Kidney capillary endothelial cell (primary cell): ENCODE measurements at regions not wholly inside any gene's neighbourhood (a gene's known extent, or its start where the extent isn't known, plus 50 kb on each side); places are given as distances from the start of the nearest gene placed in this dataset.
"Not testable (repeated sequence)": the region's sequence is repeated elsewhere in the genome, so short reads cannot be mapped to it uniquely, and the experiment has no call there.

Source experiments
- DNase-seq: peaks from one replicate; pipeline ENCODE4 v3.0.0-alpha.2; 2018; ENCODE audit warnings: low spot score

- DNase-seq, result no peak
Measured at GRCh38 chr18:71105994-71106546, 817.2 kb downstream of the SOCS6 start.

GRCh38 chr18:71105078-71105819 is 816.4 kb downstream of the SOCS6 start:
- DNase-seq, result no peak

GRCh38 chr18:71079606-71080005 is 790.8 kb downstream of the SOCS6 start:
- DNase-seq, result no peak

GRCh38 chr18:71077451-71077850 is 788.6 kb downstream of the SOCS6 start:
- no peak for DNase-seq

- no peak for DNase-seq
Measured at GRCh38 chr18:71075147-71075546, 786.3 kb downstream of the SOCS6 start.

- no peak for DNase-seq
Measured at GRCh38 chr18:71068338-71068737, 779.5 kb downstream of the SOCS6 start.

GRCh38 chr18:71049893-71050292 is 761.0 kb downstream of the SOCS6 start:
- DNase-seq, result no peak

- DNase-seq, result peak; percentile 30
Measured at GRCh38 chr18:71047882-71048281, 759.0 kb downstream of the SOCS6 start.

- peak; percentile 10 for DNase-seq
Measured at GRCh38 chr18:71045331-71046065, 756.7 kb downstream of the SOCS6 start.

- DNase-seq, result no peak
Measured at GRCh38 chr18:71040161-71040560, 751.3 kb downstream of the SOCS6 start.

GRCh38 chr18:71038196-71038595 is 749.4 kb downstream of the SOCS6 start:
- no peak for DNase-seq

GRCh38 chr18:71036783-71037182 is 747.9 kb downstream of the SOCS6 start:
- peak; percentile 93 for DNase-seq

- not testable (repeated sequence) for DNase-seq
Measured at GRCh38 chr18:71031296-71032191, 742.7 kb downstream of the SOCS6 start.

- DNase-seq, result not testable (repeated sequence)
Measured at GRCh38 chr18:71030085-71030484, 741.2 kb downstream of the SOCS6 start.

GRCh38 chr18:71028285-71028762 is 739.5 kb downstream of the SOCS6 start:
- DNase-seq, result no peak

- no peak for DNase-seq
Measured at GRCh38 chr18:71027531-71027930, 738.7 kb downstream of the SOCS6 start.

- no peak for DNase-seq
Measured at GRCh38 chr18:71025505-71026225, 736.8 kb downstream of the SOCS6 start.

- no peak for DNase-seq
Measured at GRCh38 chr18:71022389-71022788, 733.5 kb downstream of the SOCS6 start.

GRCh38 chr18:71021030-71021362 is 732.2 kb downstream of the SOCS6 start:
- DNase-seq, result no peak

- peak; percentile 43 for DNase-seq
Measured at GRCh38 chr18:71020342-71021029, 731.6 kb downstream of the SOCS6 start.

GRCh38 chr18:71018816-71019215 is 730.0 kb downstream of the SOCS6 start:
- no peak for DNase-seq
